Peyer's patch (tissue), 4 donors: ENCODE measurements at regions not wholly inside any gene's neighbourhood (a gene's known extent, or its start where the extent isn't known, plus 50 kb on each side); places are given as distances from the start of the nearest gene placed in this dataset.
"Not testable (repeated sequence)": the region's sequence is repeated elsewhere in the genome, so short reads cannot be mapped to it uniquely, and the experiment has no call there.

ENCODE experiments used
- DNase-seq, 3 donors: peaks; one replicate each; pipeline ENCODE4 v3.0.0-alpha.2; 2017 to 2019
- H3K27ac ChIP-seq, 4 donors: fragments of 200-600 bp; sonication (generic); one replicate each; pipeline ENCODE4 v1.5.1; 2016 to 2019
- H3K27me3 ChIP-seq, 2 donors: fragments of 200-600 bp; sonication (generic); one replicate each; pipeline ENCODE4 v1.5.1; 2019
- H3K36me3 ChIP-seq, 3 donors: fragments of 200-600 bp; sonication (generic); one replicate each; pipeline ENCODE4 v1.5.1; 2016 to 2019
- H3K4me1 ChIP-seq, 4 donors: fragments of 200-600 bp; sonication (generic); one replicate each; pipeline ENCODE4 v1.5.1; 2016 to 2019
- H3K4me3 ChIP-seq, 4 donors: fragments of 200-600 bp; sonication (generic); 1 replicate in 3 of 4; 2 replicates in 1 of 4; pipeline ENCODE4 v1.5.1; 2016 to 2019; ENCODE audit warnings: mild to moderate bottlenecking in 1 of 4
- H3K9me3 ChIP-seq, 4 donors: fragments of 200-600 bp; sonication (generic); one replicate each; pipeline ENCODE4 v1.5.1; 2016 to 2019; ENCODE audit warnings: mild to moderate bottlenecking in 1 of 4
- POLR2A ChIP-seq, 2 donors: fragments of 450-650 bp; IDR thresholded peaks; one replicate each; pipeline ENCODE4 v1.5.1; 2017; ENCODE audit warnings: antibody characterized with exemption in 2 of 2, mild to moderate bottlenecking in 2 of 2, moderate library complexity in 2 of 2
- TF ChIP-seq, protein P1 (sequence below), 6 experiments: fragments of 450-650 bp in 4 of 6; fragments of 200-600 bp in 2 of 6; sonication (generic) in 1 of 6; IDR thresholded peaks; one replicate each; pipeline ENCODE4 v1.5.1; 2017 to 2019; ENCODE audit warnings: antibody characterized with exemption in 6 of 6, mild to moderate bottlenecking in 3 of 6, moderate library complexity in 1 of 6

GRCh38 chr12:124471828-124472227, 95.6 kb downstream of the NCOR2 start:
- H3K36me3 ChIP-seq: peaks cover 0 to 73% (median 0%) of the 10 kb centered on the region in 3 donors
- TF ChIP-seq, protein P1, sequence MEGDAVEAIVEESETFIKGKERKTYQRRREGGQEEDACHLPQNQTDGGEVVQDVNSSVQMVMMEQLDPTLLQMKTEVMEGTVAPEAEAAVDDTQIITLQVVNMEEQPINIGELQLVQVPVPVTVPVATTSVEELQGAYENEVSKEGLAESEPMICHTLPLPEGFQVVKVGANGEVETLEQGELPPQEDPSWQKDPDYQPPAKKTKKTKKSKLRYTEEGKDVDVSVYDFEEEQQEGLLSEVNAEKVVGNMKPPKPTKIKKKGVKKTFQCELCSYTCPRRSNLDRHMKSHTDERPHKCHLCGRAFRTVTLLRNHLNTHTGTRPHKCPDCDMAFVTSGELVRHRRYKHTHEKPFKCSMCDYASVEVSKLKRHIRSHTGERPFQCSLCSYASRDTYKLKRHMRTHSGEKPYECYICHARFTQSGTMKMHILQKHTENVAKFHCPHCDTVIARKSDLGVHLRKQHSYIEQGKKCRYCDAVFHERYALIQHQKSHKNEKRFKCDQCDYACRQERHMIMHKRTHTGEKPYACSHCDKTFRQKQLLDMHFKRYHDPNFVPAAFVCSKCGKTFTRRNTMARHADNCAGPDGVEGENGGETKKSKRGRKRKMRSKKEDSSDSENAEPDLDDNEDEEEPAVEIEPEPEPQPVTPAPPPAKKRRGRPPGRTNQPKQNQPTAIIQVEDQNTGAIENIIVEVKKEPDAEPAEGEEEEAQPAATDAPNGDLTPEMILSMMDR (IDR thresholded peaks at IDR 0.05): no peak
- no peak for TF ChIP-seq POLR2A (IDR thresholded peaks at IDR 0.05)
- H3K9me3 ChIP-seq: peaks cover 0 to 6% (median 0%) of the 10 kb centered on the region in 4 donors
- DNase-seq: no peak
- peaks cover 0 to under 1% (median 0%) of the 10 kb centered on the region in 4 donors for H3K4me1 ChIP-seq
- H3K4me3 ChIP-seq: no peak overlapping the region
- no peaks in the 10 kb centered on the region for H3K27me3 ChIP-seq
- no peak overlapping the region for H3K27ac ChIP-seq

DNA sequence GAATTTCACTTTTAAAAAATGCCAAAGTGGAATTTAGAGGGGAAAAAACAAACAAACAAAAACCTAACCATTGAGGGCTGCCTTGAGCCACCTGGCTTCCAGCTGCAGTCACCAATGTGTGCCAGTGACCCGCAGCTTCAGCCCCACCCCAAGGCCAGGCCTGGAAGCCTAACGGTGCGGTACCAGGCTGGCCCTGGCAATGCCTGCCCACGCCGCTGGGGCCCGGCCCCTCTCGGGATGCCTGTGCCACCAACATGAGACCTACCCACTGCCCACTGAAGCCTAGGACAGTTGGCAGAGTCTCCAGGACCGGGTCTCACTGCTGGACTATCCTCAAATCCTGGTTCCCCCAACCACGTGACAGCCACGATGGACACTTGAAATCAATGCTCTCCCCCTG, 96.6 kb downstream of the NCOR2 start:
- Histone ChIP-seq H3K9me3 (peaks cover 0 to 6% (median 0%) of the 10 kb centered on the region in 4 donors), H3K4me1 (peaks cover 0 to 9% (median 6%) of the 10 kb centered on the region in 4 donors), H3K4me3 (no peak overlapping the region), H3K27ac (no peak overlapping the region), H3K36me3 (peaks cover 0 to 74% (median 0%) of the 10 kb centered on the region in 3 donors), H3K27me3 (no peaks in the 10 kb centered on the region)
- TF ChIP-seq POLR2A (IDR thresholded peaks at IDR 0.05): no peak
- TF ChIP-seq, protein P1 (IDR thresholded peaks at IDR 0.05): no peak
- no peak for DNase-seq

DNA sequence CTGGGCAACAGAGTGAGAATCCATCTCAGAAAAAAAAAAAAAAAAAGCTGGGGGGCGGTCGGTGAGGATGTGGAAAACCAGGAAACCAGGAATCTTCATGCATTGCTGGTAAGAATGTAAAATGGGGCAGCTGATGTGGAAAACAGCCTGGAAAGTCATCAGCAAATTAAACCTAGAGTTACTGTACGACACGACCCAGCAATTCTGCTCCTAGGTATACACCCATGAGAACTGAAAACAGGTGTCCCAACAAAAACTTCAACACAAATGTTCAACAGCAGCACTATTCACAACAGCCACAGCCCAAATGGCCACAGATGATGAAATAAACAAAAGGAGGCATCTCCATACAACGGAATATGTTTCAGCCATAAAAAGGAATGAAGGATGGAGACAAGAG, 97.3 kb downstream of the NCOR2 start:
- no peaks in the 10 kb centered on the region for H3K27me3 ChIP-seq
- peaks cover 0 to 6% (median 0%) of the 10 kb centered on the region in 4 donors for H3K9me3 ChIP-seq
- H3K27ac ChIP-seq: no peak overlapping the region
- TF ChIP-seq, protein P1 (IDR thresholded peaks at IDR 0.05): no peak
- TF ChIP-seq POLR2A (IDR thresholded peaks at IDR 0.05): no peak
- no peak for DNase-seq
- no peak overlapping the region for H3K4me3 ChIP-seq
- peaks cover 0 to 74% (median 0%) of the 10 kb centered on the region in 3 donors for H3K36me3 ChIP-seq
- peaks cover 0 to 12% (median 8%) of the 10 kb centered on the region in 4 donors for H3K4me1 ChIP-seq

GRCh38 chr12:124469193-124469888, 98.1 kb downstream of the NCOR2 start:
- Histone ChIP-seq H3K9me3 (peaks cover 0 to 6% (median 0%) of the 10 kb centered on the region in 4 donors), H3K4me3 (no peak overlapping the region), H3K36me3 (peaks cover 0 to 74% (median 0%) of the 10 kb centered on the region in 3 donors), H3K27ac (no peak overlapping the region), H3K27me3 (no peaks in the 10 kb centered on the region), H3K4me1 (peaks cover 0 to 12% (median 8%) of the 10 kb centered on the region in 4 donors)
- DNase-seq: no peak
- TF ChIP-seq, protein P1 (IDR thresholded peaks at IDR 0.05): peak; percentile 23 to 43 (median 40)
- no peak for TF ChIP-seq POLR2A (IDR thresholded peaks at IDR 0.05)

DNA sequence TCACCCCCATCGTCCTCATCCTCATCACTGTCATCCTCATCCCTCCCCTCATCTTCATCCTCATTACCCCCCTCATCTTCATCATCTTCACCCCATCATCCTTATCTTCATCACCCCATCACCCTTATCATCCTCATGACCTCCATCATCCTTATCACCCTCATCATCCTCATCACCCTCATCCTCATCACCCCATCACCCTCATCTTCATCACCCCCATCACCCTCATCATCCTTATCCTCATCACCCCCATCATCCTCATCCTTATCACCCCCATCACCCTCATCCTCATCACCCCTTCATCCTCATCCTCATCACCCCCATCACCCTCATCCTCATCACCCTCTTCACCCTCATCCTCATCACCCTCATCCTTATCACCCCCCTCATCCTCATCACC, 99.9 kb downstream of the NCOR2 start:
- Histone ChIP-seq H3K36me3 (peaks cover 0 to 62% (median 0%) of the 10 kb centered on the region in 3 donors), H3K4me1 (peaks cover 0 to 14% (median 12%) of the 10 kb centered on the region in 4 donors)
- H3K4me3 ChIP-seq, DNase-seq, H3K9me3 ChIP-seq, H3K27ac ChIP-seq, H3K27me3 ChIP-seq: not testable (repeated sequence)
